GM18951 (cell line): ENCODE measurements at regions not wholly inside any gene's neighbourhood (a gene's known extent, or its start where the extent isn't known, plus 50 kb on each side); places are given as distances from the start of the nearest gene placed in this dataset.

ENCODE experiments used
- POLR2A ChIP-seq: IDR thresholded peaks from 4 replicates; pipeline ENCODE4 v1.6.1; 2011; ENCODE audit warnings: mild to moderate bottlenecking; ENCODE audit not compliant: insufficient read length, insufficient read depth; ENCODE audit errors: extremely low read depth
- in situ Hi-C: fragments of 300-500 bp; cut with MboI; formaldehyde crosslinking; loops from one replicate; pipeline ENCODE4 v1.12.0; 2022; ENCODE audit warnings: low sequenced_read_pairs, mixed read lengths, inconsistent platforms; ENCODE audit not compliant: unreplicated experiment

DNA sequence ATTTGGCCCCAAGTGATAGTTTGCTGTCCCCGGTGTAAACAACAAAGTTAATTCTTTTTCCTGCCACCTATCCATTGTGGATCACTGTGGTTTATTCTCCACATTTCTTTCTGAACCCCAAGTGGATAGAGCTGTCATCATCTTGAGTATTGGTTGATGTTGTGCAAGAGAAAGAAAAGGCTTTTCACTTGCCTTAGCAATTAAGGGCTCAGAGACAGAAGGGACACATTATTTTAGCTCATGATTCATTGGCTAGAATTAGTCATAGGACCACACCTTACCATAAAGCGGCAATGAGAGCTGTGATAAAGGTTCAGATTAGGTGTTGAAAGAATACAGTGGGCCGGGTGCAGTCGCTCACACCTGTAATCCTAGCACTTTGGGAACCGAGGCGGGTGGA lies 442.1 kb upstream of the DCC start:
- in situ Hi-C loops = no loop called here

DNA sequence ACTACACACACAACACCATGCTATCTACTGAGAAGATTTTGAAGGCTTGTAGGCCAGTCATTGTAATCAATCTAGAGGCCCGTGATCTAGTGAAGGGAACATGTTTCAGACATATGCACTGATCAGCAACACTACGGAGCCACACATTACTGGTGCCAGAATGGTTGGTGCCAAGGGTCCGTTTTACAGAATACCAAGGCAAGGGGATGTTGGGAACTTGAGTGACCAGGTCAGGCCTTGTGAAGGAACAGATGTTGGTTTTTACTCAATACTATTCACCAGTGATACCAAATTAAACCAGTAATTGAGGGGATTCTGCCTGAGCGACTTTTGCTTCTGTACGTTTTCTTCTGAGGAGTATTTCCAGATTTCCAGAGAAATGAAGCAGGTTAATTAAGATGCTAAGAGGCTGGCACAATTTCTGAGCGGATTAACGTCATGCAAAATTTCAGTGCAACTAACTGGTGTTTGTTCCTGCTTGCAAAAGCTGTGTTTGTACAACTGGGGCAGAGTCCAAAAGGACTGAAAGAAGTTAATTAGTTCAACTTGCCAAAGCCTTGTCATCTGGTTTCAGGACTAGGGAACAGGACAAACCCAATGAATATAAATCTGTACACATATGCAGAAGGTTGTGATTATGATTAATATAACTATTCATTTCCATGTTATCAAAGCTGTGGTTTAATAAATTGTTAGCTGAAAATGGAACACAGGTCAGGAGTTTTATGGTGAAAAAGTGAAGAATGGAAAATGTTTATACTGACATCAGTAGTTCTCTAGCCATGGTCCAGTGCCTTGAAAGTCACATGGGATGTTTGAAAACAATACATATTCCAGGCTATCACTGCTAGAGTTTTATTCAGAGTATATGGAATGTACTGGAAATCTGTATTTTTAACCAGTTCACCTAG lies 432.1 kb upstream of the DCC start:
- in situ Hi-C loops = no loop called here
- no peak for TF ChIP-seq POLR2A

More for the DNA sequence above, 442.1 kb upstream of the DCC start:
- TF ChIP-seq POLR2A = no peak

DNA sequence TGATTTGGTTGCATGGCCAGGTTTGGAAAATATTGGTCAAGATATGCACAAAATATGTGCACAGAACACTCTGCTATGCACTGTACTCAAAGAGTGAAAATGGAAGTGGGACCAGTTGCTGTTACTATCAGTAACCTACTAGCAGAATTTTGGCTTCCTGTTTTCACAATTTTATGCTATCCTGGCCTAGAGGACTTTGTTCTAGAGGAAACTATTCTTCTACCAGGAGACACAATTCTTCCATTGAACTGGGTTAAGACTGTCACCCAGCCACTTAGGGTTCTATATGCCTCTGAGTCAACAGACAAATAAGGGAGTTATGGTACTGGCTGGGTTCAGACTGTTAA lies 431.4 kb upstream of the DCC start:
- in situ Hi-C loops = no loop called here
- TF ChIP-seq POLR2A = no peak

DNA sequence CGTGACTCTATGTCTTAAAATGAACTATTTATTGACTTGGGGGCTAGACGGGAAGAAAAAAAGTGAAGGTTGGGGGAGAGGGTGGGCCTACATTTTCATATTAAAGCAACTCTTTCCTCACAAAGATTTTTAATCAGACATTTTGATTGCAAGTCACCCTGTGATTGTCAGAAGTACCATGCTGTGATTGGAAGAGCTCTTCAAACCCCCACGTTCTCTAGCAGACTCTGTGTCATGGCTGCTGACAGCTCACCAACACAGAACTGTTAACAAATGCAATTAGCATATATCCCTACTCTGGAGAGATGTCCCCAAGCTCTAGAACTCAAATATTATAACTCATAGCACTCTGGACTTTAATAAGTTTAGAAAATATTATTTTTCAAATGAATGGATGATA lies 428.4 kb upstream of the DCC start:
- in situ Hi-C loops = no loop called here
- no peak for TF ChIP-seq POLR2A

DNA sequence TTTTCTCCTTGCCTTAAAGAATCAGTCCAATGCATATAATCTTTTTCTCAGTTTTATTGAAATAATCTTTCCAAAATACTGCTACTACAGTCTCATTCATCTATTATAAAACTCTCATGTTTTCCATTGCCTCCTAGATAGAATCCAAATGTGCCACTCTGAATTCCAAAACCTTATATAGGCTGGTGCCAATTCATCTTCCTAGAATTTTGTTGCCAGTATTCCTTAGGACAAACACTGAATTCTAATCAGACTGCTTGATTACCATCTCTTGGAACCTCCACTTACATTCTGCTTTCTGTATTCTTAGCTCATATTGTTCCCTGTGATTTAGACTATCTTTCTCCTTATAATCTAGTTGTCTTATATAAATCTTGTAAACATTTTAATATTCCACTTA lies 427.6 kb upstream of the DCC start:
- TF ChIP-seq POLR2A = no peak
- in situ Hi-C loops = no loop called here

DNA sequence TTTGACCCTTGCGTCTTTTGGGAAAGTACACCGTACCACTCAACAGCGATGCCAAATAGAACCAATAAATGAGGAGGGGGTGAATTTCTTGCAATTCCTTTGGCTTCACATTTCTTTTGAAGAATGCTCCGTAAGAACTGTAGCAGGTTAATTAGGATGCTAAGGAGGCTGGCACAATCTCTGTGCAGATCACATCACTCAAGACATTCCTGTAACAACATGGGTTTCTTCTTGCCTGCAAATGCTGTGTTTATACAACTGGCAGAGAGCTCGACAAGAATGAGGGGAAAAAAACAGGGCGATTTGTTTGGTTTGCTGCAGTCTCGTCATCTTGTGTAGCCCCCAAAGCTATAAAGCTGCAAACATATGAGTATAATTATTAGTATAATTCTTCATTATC lies 424.8 kb upstream of the DCC start:
- in situ Hi-C loops = no loop called here

DNA sequence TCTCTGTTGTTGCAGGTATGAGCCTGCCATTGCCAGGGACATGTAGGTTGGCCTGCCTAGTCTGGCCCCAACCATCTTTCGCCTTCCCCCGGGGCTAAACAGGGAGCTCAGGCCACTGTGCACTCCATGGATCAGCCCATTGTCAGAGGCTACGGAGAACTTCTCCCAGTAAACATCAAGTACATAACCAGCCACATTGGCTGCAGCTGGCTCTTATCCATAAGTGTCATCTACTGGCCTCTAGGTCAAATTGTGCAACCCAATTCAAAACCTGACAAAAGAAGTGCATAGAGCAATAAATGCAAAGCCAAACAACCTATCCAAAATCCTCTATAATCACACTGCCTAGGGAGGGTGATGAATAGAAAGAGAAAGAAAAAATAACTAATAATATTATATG lies 418.1 kb upstream of the DCC start:
- no peak for TF ChIP-seq POLR2A
- in situ Hi-C loops = no loop called here

More for the DNA sequence above, 424.8 kb upstream of the DCC start:
- TF ChIP-seq POLR2A = no peak

DNA sequence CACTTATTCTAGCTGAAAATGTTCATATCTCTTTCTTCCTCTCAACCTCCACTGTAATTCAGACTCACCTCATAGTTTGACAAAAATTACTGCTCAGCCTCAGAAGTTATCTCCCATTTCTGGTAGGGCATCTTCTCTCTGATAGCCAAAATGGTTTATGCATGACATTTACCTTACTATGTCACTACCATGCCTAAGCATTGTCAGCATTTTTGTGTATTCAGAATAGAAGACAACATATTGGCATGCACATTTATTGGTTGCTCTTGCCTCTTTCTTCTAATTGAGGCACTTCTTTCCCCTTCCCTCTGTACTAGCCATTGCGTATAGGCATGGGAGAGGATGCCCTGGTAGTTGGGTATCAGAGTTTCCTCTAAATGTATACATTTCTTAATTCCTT lies 406.1 kb upstream of the DCC start:
- TF ChIP-seq POLR2A = no peak
- in situ Hi-C loops = no loop called here

DNA sequence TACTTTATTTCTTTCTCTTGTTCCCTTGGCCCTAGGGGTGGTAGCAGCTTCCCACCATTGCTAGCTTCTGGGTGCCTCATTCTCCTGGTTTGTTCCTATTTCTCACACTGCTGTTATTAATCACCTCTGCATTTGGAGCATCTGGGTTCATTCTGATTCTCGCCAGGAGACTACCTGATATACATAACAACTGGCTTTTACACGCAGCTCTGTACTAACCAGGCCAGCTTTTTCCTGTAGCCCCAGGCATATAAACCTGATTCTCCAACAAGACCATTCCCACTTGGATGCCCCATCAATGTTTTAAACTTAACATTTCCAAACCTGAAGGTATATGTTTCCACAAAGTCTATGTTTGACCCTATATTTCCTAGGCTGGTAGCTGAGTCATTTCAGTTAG lies 403.9 kb upstream of the DCC start:
- in situ Hi-C loops = no loop called here
- TF ChIP-seq POLR2A = no peak

DNA sequence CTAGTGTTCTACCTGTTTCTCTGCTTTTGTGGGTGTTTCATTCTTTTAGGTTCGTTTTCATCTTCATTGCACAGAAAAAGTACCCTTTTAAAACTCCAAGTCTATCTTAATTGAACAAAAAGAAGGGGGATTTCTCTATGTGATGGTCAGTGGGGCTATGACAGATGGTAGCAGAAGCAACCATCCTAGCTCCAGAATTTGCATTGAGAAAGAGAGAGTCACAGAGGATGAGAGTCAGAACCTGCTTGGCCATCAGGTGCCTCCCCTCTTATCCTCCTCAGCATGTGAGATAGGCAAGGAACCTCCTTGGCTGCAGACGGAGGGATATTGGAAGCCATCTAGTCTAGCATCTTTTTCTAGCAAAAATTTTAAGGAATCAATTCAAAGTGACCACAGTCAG lies 398.0 kb upstream of the DCC start:
- in situ Hi-C loops = no loop called here
- TF ChIP-seq POLR2A = no peak

DNA sequence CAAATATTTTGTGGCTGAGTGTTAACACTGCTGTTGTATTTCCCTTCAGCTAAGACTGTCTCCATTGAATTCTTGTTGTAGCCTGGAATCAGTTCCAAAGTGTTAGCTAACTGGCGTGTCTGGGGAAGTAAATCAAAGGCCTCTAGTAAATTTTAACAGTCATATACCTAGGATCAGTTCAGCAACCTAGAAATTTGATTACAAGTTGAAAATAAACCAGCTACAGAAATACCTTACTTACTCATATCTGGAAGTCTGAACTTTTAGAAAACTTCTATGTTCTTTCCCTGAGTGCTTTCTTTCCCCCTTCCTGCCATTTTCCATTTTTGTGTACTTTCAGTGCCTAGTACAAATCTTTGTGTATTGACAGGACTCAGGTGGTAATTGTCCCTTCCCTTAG lies 396.7 kb upstream of the DCC start:
- no peak for TF ChIP-seq POLR2A
- in situ Hi-C loops = no loop called here

DNA sequence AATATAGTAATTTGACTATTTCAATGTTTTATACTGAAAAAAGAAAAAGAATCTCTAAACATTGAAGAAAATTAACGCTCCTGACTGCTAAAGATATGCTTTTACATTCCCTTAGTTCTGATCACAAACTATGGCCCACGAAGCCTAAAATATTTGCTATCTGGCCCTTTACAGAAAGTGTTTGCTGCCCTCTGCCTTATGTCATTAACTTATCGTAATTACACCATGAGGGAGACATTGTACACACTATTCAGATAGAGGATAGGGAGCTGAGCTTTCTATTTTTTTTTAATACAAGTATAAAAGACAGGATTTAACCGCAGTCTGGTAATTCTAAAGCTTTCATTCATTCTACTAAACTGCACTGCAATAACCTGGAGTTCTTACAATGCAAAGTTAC lies 393.1 kb upstream of the DCC start:
- in situ Hi-C loops = no loop called here
- no peak for TF ChIP-seq POLR2A

DNA sequence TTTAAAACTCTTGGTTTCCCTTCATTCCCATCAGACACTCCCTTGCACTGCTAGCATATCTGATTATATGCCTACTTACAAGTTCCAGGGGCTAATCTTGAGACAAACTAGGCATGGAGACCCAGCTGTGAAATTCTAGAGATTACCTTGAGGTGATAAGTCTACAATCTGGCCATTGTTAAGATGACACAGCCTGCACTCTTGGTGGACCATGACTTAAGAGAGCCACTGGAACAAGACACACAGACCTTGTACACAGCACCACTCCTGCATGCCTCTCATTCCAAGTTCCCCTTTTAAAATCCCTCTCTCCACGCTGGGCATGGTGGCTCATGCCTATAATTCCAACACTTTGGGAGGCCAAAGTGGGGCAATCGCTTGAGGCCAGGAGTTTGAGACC lies 387.2 kb upstream of the DCC start:
- TF ChIP-seq POLR2A = no peak
- in situ Hi-C loops = no loop called here

DNA sequence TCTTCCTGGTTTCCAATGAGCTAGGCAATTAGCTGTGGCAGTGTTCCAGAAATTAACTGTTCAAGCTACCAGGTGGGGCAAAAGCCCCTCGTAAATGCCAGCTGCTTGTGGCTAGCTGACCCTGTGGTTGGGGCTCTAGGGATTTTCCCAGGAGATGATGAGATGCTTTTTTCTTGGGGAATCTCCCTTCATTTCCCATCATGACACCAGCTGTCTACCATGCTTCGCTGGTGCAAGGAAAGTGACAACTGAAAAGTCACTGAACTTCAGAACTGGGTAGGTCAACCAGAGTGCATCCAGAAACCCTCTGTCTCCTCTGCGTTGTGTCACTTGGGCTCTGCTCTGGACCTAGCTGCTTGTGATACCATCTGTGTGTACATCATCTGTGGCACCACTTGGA lies 386.5 kb upstream of the DCC start:
- in situ Hi-C loops = no loop called here
- TF ChIP-seq POLR2A = no peak
